ENCODE measurements at regions not wholly inside any gene's neighbourhood (a gene's known extent, or its start where the extent isn't known, plus 50 kb on each side); places are given as distances from the start of the nearest gene placed in this dataset.

- TF ChIP-seq POLR2AphosphoS5 (IDR thresholded peaks at IDR 0.05; ENCODE audit: low read depth) (no peak), REST (IDR thresholded peaks at IDR 0.05; ENCODE audit: unreplicated experiment) (no peak), EZH2phosphoT487 (IDR thresholded peaks at IDR 0.05; ENCODE audit: unreplicated experiment) (no peak), ZNF331 (CRISPR knock-in tag; IDR thresholded peaks at IDR 0.05; ENCODE audit: low read depth) (no peak)
- TF ChIP-seq, protein P1, sequence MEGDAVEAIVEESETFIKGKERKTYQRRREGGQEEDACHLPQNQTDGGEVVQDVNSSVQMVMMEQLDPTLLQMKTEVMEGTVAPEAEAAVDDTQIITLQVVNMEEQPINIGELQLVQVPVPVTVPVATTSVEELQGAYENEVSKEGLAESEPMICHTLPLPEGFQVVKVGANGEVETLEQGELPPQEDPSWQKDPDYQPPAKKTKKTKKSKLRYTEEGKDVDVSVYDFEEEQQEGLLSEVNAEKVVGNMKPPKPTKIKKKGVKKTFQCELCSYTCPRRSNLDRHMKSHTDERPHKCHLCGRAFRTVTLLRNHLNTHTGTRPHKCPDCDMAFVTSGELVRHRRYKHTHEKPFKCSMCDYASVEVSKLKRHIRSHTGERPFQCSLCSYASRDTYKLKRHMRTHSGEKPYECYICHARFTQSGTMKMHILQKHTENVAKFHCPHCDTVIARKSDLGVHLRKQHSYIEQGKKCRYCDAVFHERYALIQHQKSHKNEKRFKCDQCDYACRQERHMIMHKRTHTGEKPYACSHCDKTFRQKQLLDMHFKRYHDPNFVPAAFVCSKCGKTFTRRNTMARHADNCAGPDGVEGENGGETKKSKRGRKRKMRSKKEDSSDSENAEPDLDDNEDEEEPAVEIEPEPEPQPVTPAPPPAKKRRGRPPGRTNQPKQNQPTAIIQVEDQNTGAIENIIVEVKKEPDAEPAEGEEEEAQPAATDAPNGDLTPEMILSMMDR (conservative IDR thresholded peaks at IDR 0.05; ENCODE audit: low read depth in 2 of 2) = no peak
Measured at GRCh38 chr1:242826701-242827336, 302.3 kb upstream of the PLD5 start.

All from GM23338 (cell line).